ENCODE measurements at regions not wholly inside any gene's neighbourhood (a gene's known extent, or its start where the extent isn't known, plus 50 kb on each side); places are given as distances from the start of the nearest gene placed in this dataset.

GRCh38 chr4:135290136-135290535, 1088.5 kb upstream of the PABPC4L start:
- Histone ChIP-seq H3K4me3 (ENCODE audit: low read depth, low read length) (no peak overlapping the region), H3K27me3 (ENCODE audit: control insufficient read depth, insufficient read depth, low read length) (no peaks in the 10 kb centered on the region), H3K36me3 (ENCODE audit: control insufficient read depth, insufficient read depth, low read length) (no peaks in the 10 kb centered on the region)
- DNase-seq (ENCODE audit: low read depth) = no peak
- no peak for TF ChIP-seq CTCF (IDR thresholded peaks at IDR 0.05; ENCODE audit: insufficient read depth, low read length, poor library complexity, severe bottlenecking)

DNA sequence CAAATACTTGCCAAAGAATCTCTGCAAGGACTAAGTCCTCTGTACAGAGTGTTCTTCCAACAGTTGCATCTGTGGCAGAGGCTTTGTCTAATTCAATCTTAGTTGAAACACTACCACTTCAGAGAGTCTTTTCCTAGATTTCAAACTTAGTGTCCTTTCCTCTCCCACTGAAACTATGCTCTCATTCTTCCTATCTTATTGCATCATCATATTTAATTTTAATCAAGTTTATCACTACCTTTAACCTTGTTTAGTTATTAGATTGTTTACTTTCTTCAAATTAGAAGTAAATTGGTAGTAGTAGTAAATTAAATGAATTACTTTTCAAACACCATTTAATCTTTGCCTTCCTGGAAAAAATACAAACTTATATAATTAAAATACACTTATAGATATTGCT, 1082.3 kb upstream of the PABPC4L start:
- TF ChIP-seq CTCF (IDR thresholded peaks at IDR 0.05; ENCODE audit: insufficient read depth, low read length, poor library complexity, severe bottlenecking) = no peak
- H3K27me3 ChIP-seq (ENCODE audit: control insufficient read depth, insufficient read depth, low read length) = no peaks in the 10 kb centered on the region
- no peak overlapping the region for H3K4me3 ChIP-seq (ENCODE audit: low read depth, low read length)
- no peaks in the 10 kb centered on the region for H3K36me3 ChIP-seq (ENCODE audit: control insufficient read depth, insufficient read depth, low read length)
- no peak for DNase-seq (ENCODE audit: low read depth)

DNA sequence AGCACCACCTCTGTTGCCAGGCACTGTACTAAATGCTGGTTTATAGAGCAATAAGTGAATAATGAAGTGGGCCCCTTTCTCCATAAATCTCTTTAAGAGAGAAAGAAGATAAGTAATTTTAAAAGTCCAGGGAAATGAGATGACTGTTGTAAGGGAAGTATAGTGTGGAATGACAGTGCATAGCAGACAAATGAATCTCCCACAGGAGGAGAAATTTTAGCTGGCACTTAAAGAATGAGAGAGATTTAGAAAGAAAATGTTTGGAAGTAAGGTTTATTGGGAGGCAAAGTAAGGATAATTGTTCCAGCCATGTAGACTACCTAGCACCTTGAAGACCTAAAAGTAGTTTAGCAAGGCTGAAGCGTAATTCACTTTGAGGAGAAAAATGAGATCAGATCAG, 1081.1 kb upstream of the PABPC4L start:
- TF ChIP-seq CTCF (IDR thresholded peaks at IDR 0.05; ENCODE audit: insufficient read depth, low read length, poor library complexity, severe bottlenecking) = no peak
- Histone ChIP-seq H3K4me3 (ENCODE audit: low read depth, low read length) (no peak overlapping the region), H3K36me3 (ENCODE audit: control insufficient read depth, insufficient read depth, low read length) (no peaks in the 10 kb centered on the region), H3K27me3 (ENCODE audit: control insufficient read depth, insufficient read depth, low read length) (no peaks in the 10 kb centered on the region)
- no peak for DNase-seq (ENCODE audit: low read depth)

DNA sequence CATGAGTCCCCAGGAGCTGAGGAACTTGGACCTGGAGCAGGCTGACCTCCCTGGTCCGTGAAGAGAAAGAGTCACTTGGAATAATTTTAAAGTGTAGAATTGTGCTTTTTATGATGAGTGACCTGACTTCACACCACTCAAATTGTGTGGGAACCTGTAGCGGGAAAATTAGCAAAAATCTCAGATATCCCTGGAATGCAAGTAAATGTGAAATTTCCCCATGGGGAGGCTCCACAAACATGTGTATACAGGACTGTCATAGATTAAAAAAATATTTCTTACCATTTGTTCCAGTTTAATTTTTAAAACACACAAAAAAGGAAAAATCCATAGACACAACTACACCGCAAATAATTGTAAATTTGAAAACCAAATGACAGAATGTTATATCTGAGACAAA, 1079.6 kb upstream of the PABPC4L start:
- no peak for DNase-seq (ENCODE audit: low read depth)
- Histone ChIP-seq H3K36me3 (ENCODE audit: control insufficient read depth, insufficient read depth, low read length) (no peaks in the 10 kb centered on the region), H3K4me3 (ENCODE audit: low read depth, low read length) (no peak overlapping the region), H3K27me3 (ENCODE audit: control insufficient read depth, insufficient read depth, low read length) (no peaks in the 10 kb centered on the region)
- no peak for TF ChIP-seq CTCF (IDR thresholded peaks at IDR 0.05; ENCODE audit: insufficient read depth, low read length, poor library complexity, severe bottlenecking)

- Histone ChIP-seq H3K4me3 (ENCODE audit: low read depth, low read length) (no peak overlapping the region), H3K36me3 (ENCODE audit: control insufficient read depth, insufficient read depth, low read length) (no peaks in the 10 kb centered on the region), H3K27me3 (ENCODE audit: control insufficient read depth, insufficient read depth, low read length) (no peaks in the 10 kb centered on the region)
- no peak for DNase-seq (ENCODE audit: low read depth)
- no peak for TF ChIP-seq CTCF (IDR thresholded peaks at IDR 0.05; ENCODE audit: insufficient read depth, low read length, poor library complexity, severe bottlenecking)
Measured at GRCh38 chr4:135277980-135278315, 1076.4 kb upstream of the PABPC4L start.

- DNase-seq (ENCODE audit: low read depth) = no peak
- H3K27me3 ChIP-seq (ENCODE audit: control insufficient read depth, insufficient read depth, low read length) = no peaks in the 10 kb centered on the region
- no peak overlapping the region for H3K4me3 ChIP-seq (ENCODE audit: low read depth, low read length)
- H3K36me3 ChIP-seq (ENCODE audit: control insufficient read depth, insufficient read depth, low read length) = no peaks in the 10 kb centered on the region
- TF ChIP-seq CTCF (IDR thresholded peaks at IDR 0.05; ENCODE audit: insufficient read depth, low read length, poor library complexity, severe bottlenecking) = no peak
Measured at GRCh38 chr4:135277068-135277979, 1075.7 kb upstream of the PABPC4L start.

Data from kidney epithelial cell (primary cell).